HFFc6 (cell line): ENCODE measurements at regions not wholly inside any gene's neighbourhood (a gene's known extent, or its start where the extent isn't known, plus 50 kb on each side); places are given as distances from the start of the nearest gene placed in this dataset.
A peak's percentile ranks its signal among the peaks of the same experiment; 100 is the strongest.

ENCODE experiments used
- DNase-seq: peaks from one replicate; pipeline ENCODE4 v3.0.0-alpha.2; 2018
- H3K27ac Mint-ChIP-seq: 2 replicates; pipeline ENCODE4 v1.8.0; 2020; ENCODE audit warnings: mild to moderate bottlenecking, mixed read lengths
- H3K27me3 Mint-ChIP-seq: 2 replicates; pipeline ENCODE4 v1.8.0; 2021; ENCODE audit warnings: mild to moderate bottlenecking, moderate library complexity, mixed read lengths; ENCODE audit not compliant: insufficient read depth
- H3K36me3 Mint-ChIP-seq: 2 replicates; pipeline ENCODE4 v1.8.0; 2021; ENCODE audit warnings: low read depth, mixed read lengths
- H3K4me1 Mint-ChIP-seq: 2 replicates; pipeline ENCODE4 v1.8.0; 2020; ENCODE audit warnings: low read depth, mixed read lengths
- H3K4me3 Mint-ChIP-seq: 2 replicates; pipeline ENCODE4 v1.8.0; 2020; ENCODE audit warnings: mild to moderate bottlenecking, moderate library complexity, mixed read lengths
- H3K9me3 Mint-ChIP-seq: 2 replicates; pipeline ENCODE4 v1.8.0; 2020; ENCODE audit warnings: mild to moderate bottlenecking, mixed read lengths
- TF ChIP-seq, protein P1 (sequence below): fragments of 200-600 bp; sonication (generic); IDR thresholded peaks from 2 replicates; pipeline ENCODE4 v1.5.0; 2021; ENCODE audit warnings: antibody characterized with exemption, mild to moderate bottlenecking

DNA sequence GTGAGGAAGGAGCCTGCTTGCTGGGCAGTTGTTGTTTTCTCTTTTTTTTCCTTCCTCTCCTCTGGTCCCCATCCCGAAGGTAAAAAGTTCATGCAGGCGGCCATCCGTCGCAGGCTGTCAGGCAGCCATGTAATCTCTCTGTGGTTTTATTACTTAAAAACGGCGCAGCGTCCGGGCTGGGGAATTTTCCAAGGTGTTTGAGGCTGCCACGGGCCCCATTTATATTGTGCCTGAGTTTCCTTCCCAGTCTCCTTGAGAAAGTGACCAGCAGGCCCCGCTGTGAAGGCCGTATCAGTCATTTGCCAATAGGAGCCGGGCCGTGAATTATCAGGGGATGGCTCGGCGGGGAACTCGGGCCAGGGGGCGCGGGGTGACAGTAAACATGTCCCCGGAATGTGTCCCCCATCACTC lies 289.7 kb downstream of the PBX3 start:
- DNase-seq: no peak
- no peak overlapping the region for H3K4me3 Mint-ChIP-seq
- H3K4me1 Mint-ChIP-seq: no peaks in the 10 kb centered on the region
- H3K27ac Mint-ChIP-seq: no peak overlapping the region
- H3K27me3 Mint-ChIP-seq: peaks cover 50% of the 10 kb centered on the region
- TF ChIP-seq, protein P1, sequence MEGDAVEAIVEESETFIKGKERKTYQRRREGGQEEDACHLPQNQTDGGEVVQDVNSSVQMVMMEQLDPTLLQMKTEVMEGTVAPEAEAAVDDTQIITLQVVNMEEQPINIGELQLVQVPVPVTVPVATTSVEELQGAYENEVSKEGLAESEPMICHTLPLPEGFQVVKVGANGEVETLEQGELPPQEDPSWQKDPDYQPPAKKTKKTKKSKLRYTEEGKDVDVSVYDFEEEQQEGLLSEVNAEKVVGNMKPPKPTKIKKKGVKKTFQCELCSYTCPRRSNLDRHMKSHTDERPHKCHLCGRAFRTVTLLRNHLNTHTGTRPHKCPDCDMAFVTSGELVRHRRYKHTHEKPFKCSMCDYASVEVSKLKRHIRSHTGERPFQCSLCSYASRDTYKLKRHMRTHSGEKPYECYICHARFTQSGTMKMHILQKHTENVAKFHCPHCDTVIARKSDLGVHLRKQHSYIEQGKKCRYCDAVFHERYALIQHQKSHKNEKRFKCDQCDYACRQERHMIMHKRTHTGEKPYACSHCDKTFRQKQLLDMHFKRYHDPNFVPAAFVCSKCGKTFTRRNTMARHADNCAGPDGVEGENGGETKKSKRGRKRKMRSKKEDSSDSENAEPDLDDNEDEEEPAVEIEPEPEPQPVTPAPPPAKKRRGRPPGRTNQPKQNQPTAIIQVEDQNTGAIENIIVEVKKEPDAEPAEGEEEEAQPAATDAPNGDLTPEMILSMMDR: no peak
- no peaks in the 10 kb centered on the region for H3K9me3 Mint-ChIP-seq
- no peaks in the 10 kb centered on the region for H3K36me3 Mint-ChIP-seq

DNA sequence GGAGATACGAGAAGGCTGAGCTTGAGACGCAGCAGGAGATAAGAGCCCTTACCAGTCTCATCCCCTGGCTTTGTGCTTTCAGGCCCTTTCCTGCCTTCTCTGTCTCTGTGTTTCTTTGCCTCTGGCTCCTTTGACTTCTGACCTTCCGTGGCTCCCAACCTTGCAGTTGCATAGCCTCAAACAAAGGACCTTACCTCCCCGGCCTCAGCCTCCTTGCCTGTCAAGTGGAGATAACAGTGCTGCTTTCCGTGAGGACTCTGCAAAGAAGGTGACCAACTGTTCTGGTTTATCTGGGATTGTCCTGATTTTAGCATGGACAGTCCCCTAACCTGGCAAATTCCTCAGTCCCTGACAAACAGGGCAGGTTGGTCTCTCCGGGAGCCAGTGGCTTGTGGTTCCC lies 287.8 kb upstream of the MVB12B start:
- Mint-ChIP-seq H3K27me3 (peaks cover 37% of the 10 kb centered on the region), H3K27ac (no peak overlapping the region), H3K9me3 (no peaks in the 10 kb centered on the region; the same call in 1 of the 2 replicates), H3K4me3 (no peak overlapping the region), H3K4me1 (no peaks in the 10 kb centered on the region), H3K36me3 (no peaks in the 10 kb centered on the region)
- no peak for DNase-seq
- TF ChIP-seq, protein P1: no peak

DNA sequence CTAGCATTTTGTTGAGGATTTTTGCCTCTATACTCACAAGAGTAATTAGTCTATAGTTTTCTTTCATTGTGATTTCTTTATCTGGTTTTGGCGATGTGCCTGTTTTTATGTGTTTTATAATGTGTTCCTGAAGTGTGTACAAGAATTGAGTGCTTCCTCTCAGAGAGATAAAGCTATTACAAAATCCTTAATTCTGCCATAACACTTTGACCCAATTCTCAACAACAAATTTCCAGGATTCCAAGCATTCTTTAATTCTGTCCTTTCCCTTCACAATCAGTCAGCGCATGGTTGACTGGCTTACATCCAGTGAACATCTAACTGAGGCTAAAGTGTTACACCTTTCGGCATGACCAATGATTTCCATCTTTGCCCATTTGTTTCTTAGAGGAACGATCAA lies 282.9 kb upstream of the MVB12B start:
- no peak for DNase-seq
- H3K27me3 Mint-ChIP-seq: peaks cover 13% of the 10 kb centered on the region
- peaks cover 8% of the 10 kb centered on the region for H3K9me3 Mint-ChIP-seq
- H3K4me3 Mint-ChIP-seq: no peak overlapping the region
- no peak overlapping the region for H3K27ac Mint-ChIP-seq
- H3K4me1 Mint-ChIP-seq: no peaks in the 10 kb centered on the region
- TF ChIP-seq, protein P1: no peak
- peaks cover 6% of the 10 kb centered on the region for H3K36me3 Mint-ChIP-seq

DNA sequence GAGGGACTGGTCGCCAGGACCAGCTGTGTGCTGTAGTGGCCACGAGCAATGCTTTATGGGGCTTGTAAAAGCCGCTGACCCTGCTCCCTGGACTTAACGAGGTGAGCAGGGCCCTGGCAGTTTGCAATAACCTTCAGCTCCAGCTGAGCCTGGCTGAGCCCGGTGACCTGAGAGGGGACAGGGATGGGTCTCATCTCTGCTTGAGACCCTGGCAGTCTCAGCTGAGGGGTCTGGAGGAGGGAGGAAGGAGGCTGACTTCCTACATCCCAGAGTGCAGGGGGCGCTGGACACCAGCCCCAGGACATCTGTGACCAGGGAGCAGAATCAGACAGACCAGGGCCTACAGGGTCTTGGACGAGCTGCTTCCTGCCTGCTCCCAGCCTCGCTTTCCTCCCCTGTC lies 277.5 kb upstream of the MVB12B start:
- no peak overlapping the region for H3K4me3 Mint-ChIP-seq
- TF ChIP-seq, protein P1: no peak

DNA sequence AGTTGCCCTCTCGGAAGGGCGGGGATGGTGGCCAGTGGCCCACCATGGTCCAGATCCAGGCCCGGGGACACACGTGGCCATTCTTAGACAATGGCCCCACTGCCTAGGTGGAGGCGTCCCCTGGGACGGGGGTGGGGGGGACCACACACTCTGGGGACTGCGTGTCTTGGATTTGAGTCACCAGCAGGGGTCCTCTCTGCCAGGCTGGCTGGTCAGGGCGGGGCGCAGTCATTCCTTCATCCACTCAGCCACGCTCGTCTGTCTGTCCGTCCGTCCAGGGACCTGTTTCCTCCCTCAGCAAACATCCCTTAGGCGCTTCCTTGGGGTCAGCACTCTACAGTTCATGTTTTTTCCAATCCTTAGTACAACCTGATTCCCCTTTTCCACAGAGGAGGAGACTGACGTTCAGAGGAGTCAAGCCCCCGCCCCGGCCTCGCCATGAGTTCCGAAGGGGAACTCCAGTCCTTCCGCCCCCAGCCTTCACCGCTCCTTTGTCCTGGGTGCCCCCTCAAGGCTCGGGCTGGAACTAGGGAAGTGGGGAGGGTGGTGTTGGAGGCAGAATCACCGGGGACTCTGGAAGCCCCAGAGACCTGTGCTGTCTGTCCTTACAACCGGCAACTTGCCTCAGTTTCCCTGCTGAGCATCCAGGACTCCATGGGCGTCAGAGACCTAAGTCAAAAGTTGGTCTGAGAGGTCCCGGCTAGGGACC lies 276.6 kb upstream of the MVB12B start:
- Mint-ChIP-seq H3K27me3 (peaks cover 29% of the 10 kb centered on the region), H3K27ac (no peak overlapping the region), H3K4me3 (no peak overlapping the region), H3K4me1 (peaks cover 4% of the 10 kb centered on the region), H3K36me3 (peaks cover 6% of the 10 kb centered on the region), H3K9me3 (peaks cover 8% of the 10 kb centered on the region)
- TF ChIP-seq, protein P1: 0 out of 2 replicates have a peak, but pooled peaks have one; percentile 19
- no peak for DNase-seq

More for the DNA sequence above, 277.5 kb upstream of the MVB12B start:
- Mint-ChIP-seq H3K27me3 (peaks cover 26% of the 10 kb centered on the region), H3K27ac (no peak overlapping the region), H3K4me1 (no peaks in the 10 kb centered on the region), H3K9me3 (peaks cover 8% of the 10 kb centered on the region), H3K36me3 (peaks cover 6% of the 10 kb centered on the region)
- no peak for DNase-seq
